Neural progenitor cell (in vitro differentiated cells): ENCODE measurements at regions not wholly inside any gene's neighbourhood (a gene's known extent, or its start where the extent isn't known, plus 50 kb on each side); places are given as distances from the start of the nearest gene placed in this dataset.

ENCODE experiments used
- DNase-seq: peaks from one replicate; pipeline ENCODE4 v3.0.0-alpha.2; 2016; ENCODE audit warnings: low spot score
- H2AFZ ChIP-seq: fragments of 200-600 bp; sonication (generic); replicated peaks from 2 replicates; pipeline ENCODE4 v1.6.1; 2016; ENCODE audit warnings: antibody characterized with exemption
- H3F3A ChIP-seq: fragments of 200-600 bp; sonication (generic); 2 replicates; pipeline ENCODE4 v1.6.1; 2016; ENCODE audit warnings: antibody characterized with exemption, low read depth
- H3K27ac ChIP-seq: fragments of 200-600 bp; sonication (generic); 2 replicates; pipeline ENCODE4 v1.5.1; 2016; ENCODE audit warnings: mild to moderate bottlenecking
- H3K27me3 ChIP-seq: fragments of 200-600 bp; sonication (generic); 2 replicates; pipeline ENCODE4 v1.6.1; 2016; ENCODE audit warnings: mild to moderate bottlenecking, moderate library complexity
- H3K36me3 ChIP-seq: fragments of 200-600 bp; sonication (generic); 2 replicates; pipeline ENCODE4 v1.5.1; 2016
- H3K4me1 ChIP-seq: fragments of 200-600 bp; sonication (generic); 2 replicates; pipeline ENCODE4 v1.6.1; 2016; ENCODE audit warnings: mixed run types
- H3K4me2 ChIP-seq: fragments of 200-600 bp; sonication (generic); 2 replicates; pipeline ENCODE4 v1.6.1; 2016
- H3K4me3 ChIP-seq: fragments of 200-600 bp; sonication (generic); 2 replicates; pipeline ENCODE4 v1.5.1; 2016
- H3K79me2 ChIP-seq: fragments of 200-600 bp; sonication (generic); 2 replicates; pipeline ENCODE4 v1.6.1; 2016; ENCODE audit warnings: low read depth
- H3K9ac ChIP-seq: fragments of 200-600 bp; sonication (generic); 2 replicates; pipeline ENCODE4 v1.6.1; 2016
- H3K9me3 ChIP-seq: fragments of 200-600 bp; sonication (generic); 2 replicates; pipeline ENCODE4 v1.5.1; 2016; ENCODE audit warnings: low read depth
- H4K20me1 ChIP-seq: fragments of 200-600 bp; sonication (generic); 2 replicates; pipeline ENCODE4 v1.6.1; 2016; ENCODE audit warnings: low read depth
- H3K27ac Mint-ChIP-seq: 3 replicates; pipeline ENCODE4 v1.8.0; 2021; ENCODE audit warnings: mixed read lengths
- H3K27me3 Mint-ChIP-seq: 2 replicates; pipeline ENCODE4 v1.8.0; 2022; ENCODE audit warnings: low read depth, mild to moderate bottlenecking, inconsistent platforms, moderate library complexity, mixed read lengths; ENCODE audit not compliant: insufficient read depth
- H3K36me3 Mint-ChIP-seq: 3 replicates; pipeline ENCODE4 v1.8.0; 2021; ENCODE audit warnings: mixed read lengths
- H3K4me1 Mint-ChIP-seq: 3 replicates; pipeline ENCODE4 v1.8.0; 2021; ENCODE audit warnings: mixed read lengths
- H3K4me3 Mint-ChIP-seq: 3 replicates; pipeline ENCODE4 v1.8.0; 2021; ENCODE audit warnings: mild to moderate bottlenecking, moderate library complexity, mixed read lengths
- H3K9me3 Mint-ChIP-seq: 3 replicates; pipeline ENCODE4 v1.8.0; 2020; ENCODE audit warnings: mixed read lengths
- CTCF ChIP-seq: fragments of 200-600 bp; sonication (generic); IDR thresholded peaks from 2 replicates; pipeline ENCODE4 v1.5.1; 2017; ENCODE audit warnings: antibody characterized with exemption, mild to moderate bottlenecking
- EZH2 ChIP-seq: fragments of 200-600 bp; sonication (generic); IDR thresholded peaks from 2 replicates; pipeline ENCODE4 v1.6.1; 2017; ENCODE audit warnings: antibody characterized with exemption, mild to moderate bottlenecking, moderate library complexity
- EZH2phosphoT487 ChIP-seq: fragments of 200-600 bp; sonication (generic); IDR thresholded peaks from 2 replicates; pipeline ENCODE4 v1.6.1; 2017; ENCODE audit warnings: antibody characterized with exemption

- H3K27ac ChIP-seq, result no peak overlapping the region
- TF ChIP-seq CTCF, result no peak
- peak; percentile 57 for TF ChIP-seq EZH2phosphoT487
Observed at GRCh38 chr5:166166071-166166470, 2125.4 kb upstream of the WWC1 start.

DNA sequence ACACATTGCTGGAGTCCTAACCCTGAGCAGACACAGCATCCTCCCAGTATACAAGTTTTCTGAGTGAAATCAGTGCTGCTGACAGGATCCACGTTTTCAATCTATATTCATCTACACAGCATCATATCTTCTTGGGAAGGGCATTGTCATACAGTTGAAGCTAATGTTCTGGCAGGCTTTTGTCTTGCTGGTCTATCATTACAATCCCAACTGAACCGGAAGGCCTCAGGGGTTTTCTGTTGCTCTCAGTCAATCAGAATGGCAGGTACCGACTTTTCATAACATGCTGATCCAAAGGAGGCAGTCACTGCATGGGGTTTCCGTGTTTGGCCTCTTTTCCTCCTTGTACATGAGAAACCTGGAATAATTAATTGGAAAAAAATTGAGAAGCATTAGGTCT is 2118.8 kb upstream of the WWC1 start:
- Histone ChIP-seq H2AFZ (peak overlapping the region; percentile 54), H3K27me3 (no peaks in the 10 kb centered on the region), H3K79me2 (no peaks in the 10 kb centered on the region), H3K4me2 (no peak overlapping the region), H3K4me3 (no peak overlapping the region), H3K36me3 (no peaks in the 10 kb centered on the region), H3K9ac (no peak overlapping the region), H4K20me1 (no peaks in the 10 kb centered on the region), H3K4me1 (no peaks in the 10 kb centered on the region), H3K27ac (no peak overlapping the region), H3F3A (no peaks in the 10 kb centered on the region), H3K9me3 (no peaks in the 10 kb centered on the region)
- Mint-ChIP-seq H3K27me3 (no peaks in the 10 kb centered on the region), H3K9me3 (no peaks in the 10 kb centered on the region), H3K27ac (no peak overlapping the region), H3K36me3 (no peaks in the 10 kb centered on the region), H3K4me3 (no peak overlapping the region), H3K4me1 (no peaks in the 10 kb centered on the region)
- no peak for DNase-seq
- TF ChIP-seq CTCF, result no peak
- TF ChIP-seq EZH2, result no peak
- no peak for TF ChIP-seq EZH2phosphoT487

More at GRCh38 chr5:166166071-166166470, 2125.4 kb upstream of the WWC1 start:
- Mint-ChIP-seq H3K4me1 (peaks cover 10% of the 10 kb centered on the region), H3K9me3 (no peaks in the 10 kb centered on the region), H3K27ac (no peak overlapping the region), H3K4me3 (no peak overlapping the region), H3K27me3 (no peaks in the 10 kb centered on the region), H3K36me3 (no peaks in the 10 kb centered on the region)
- no peaks in the 10 kb centered on the region for H3K9me3 ChIP-seq
- peaks cover 3% of the 10 kb centered on the region for H4K20me1 ChIP-seq
- no peak overlapping the region for H3K4me3 ChIP-seq
- H3K4me2 ChIP-seq, result peak overlapping the region; percentile 57
- no peak overlapping the region for H3K9ac ChIP-seq
- H3K27me3 ChIP-seq, result no peaks in the 10 kb centered on the region
- no peaks in the 10 kb centered on the region for H3F3A ChIP-seq
- H2AFZ ChIP-seq, result no peak overlapping the region
- H3K36me3 ChIP-seq, result no peaks in the 10 kb centered on the region
- peaks cover 14% of the 10 kb centered on the region for H3K4me1 ChIP-seq
- H3K79me2 ChIP-seq, result no peaks in the 10 kb centered on the region
- DNase-seq, result peak; percentile 82

DNA sequence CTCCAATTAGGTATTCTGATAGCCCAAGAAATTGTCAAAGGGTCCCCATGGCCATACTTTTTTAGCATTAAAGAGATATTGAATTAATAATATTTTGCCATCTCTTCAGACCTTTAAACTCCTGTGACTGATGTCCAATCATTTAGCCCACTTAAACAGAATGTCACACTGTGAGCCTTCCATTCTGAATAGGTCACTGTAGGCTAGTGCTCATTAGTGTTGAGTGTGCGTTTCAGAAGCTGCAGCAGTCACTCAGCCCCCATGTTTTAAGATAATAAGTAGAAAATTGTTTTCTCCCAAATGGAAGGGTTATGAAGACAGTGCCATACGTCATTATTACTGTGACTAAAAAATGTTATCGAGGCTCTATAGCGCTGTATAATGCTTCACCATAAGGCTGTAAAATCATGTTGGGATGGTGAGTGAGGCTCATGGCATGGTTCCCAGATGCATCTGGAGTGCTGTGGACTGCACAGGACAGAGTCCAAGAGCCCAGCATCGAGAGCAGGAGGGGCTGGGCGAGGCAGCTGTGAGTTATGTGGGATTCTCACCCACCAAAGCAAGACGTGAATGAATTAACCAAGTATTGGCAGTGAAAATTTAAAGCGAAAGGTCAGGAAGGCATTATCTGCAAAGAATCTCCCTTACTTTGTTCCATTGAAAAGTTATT is 2112.9 kb upstream of the WWC1 start:
- Histone ChIP-seq H2AFZ (peak overlapping the region; percentile 34), H3K4me3 (no peak overlapping the region), H3K79me2 (no peaks in the 10 kb centered on the region), H3K4me2 (no peak overlapping the region), H3F3A (no peaks in the 10 kb centered on the region), H3K4me1 (no peaks in the 10 kb centered on the region), H3K9ac (no peak overlapping the region), H4K20me1 (no peaks in the 10 kb centered on the region), H3K27me3 (no peaks in the 10 kb centered on the region), H3K9me3 (no peaks in the 10 kb centered on the region), H3K27ac (no peak overlapping the region), H3K36me3 (no peaks in the 10 kb centered on the region)
- H3K4me1 Mint-ChIP-seq, result no peaks in the 10 kb centered on the region
- H3K36me3 Mint-ChIP-seq, result no peaks in the 10 kb centered on the region
- TF ChIP-seq CTCF, result no peak
- TF ChIP-seq EZH2phosphoT487, result no peak
- no peak for DNase-seq
- no peaks in the 10 kb centered on the region for H3K27me3 Mint-ChIP-seq
- H3K4me3 Mint-ChIP-seq, result no peak overlapping the region
- peak overlapping the region; percentile 72 for H3K27ac Mint-ChIP-seq
- no peaks in the 10 kb centered on the region for H3K9me3 Mint-ChIP-seq
